SU-DHL-6 (cell line): ENCODE measurements at regions not wholly inside any gene's neighbourhood (a gene's known extent, or its start where the extent isn't known, plus 50 kb on each side); places are given as distances from the start of the nearest gene placed in this dataset.

ENCODE experiments used
- H2AFZ ChIP-seq: fragments of 200-600 bp; sonication (generic); 2 replicates; pipeline ENCODE4 v1.6.1; 2014; ENCODE audit warnings: low read depth, mild to moderate bottlenecking, moderate library complexity, mixed read lengths, antibody characterized with exemption, low read length; ENCODE audit not compliant: severe bottlenecking
- H3F3A ChIP-seq: fragments of 200-600 bp; shearing (Covaris generic); 2 replicates; pipeline ENCODE4 v1.6.0; 2016; ENCODE audit warnings: antibody characterized with exemption, mild to moderate bottlenecking; ENCODE audit not compliant: insufficient read depth
- H3K27ac ChIP-seq: fragments of 200-600 bp; sonication (generic); 2 replicates; pipeline ENCODE4 v1.5.1; 2016; ENCODE audit warnings: low read depth, mild to moderate bottlenecking, low read length, moderate library complexity, mixed read lengths
- H3K27me3 ChIP-seq: fragments of 200-600 bp; sonication (generic), shearing (Covaris generic); 2 replicates; pipeline ENCODE4 v1.6.0; 2014; ENCODE audit warnings: mild to moderate bottlenecking, low read length
- H3K36me3 ChIP-seq: fragments of 200-600 bp; sonication (generic); 2 replicates; pipeline ENCODE4 v1.6.1; 2014; ENCODE audit warnings: mild to moderate bottlenecking, low read length, mixed read lengths
- H3K4me2 ChIP-seq: fragments of 300-600, 200-600 bp; shearing (Covaris generic), sonication (generic); 2 replicates; pipeline ENCODE4 v1.6.0; 2014; ENCODE audit warnings: low read length, low read depth, mild to moderate bottlenecking; ENCODE audit not compliant: poor library complexity, severe bottlenecking
- H3K4me3 ChIP-seq: fragments of 200-600 bp; sonication (generic); 2 replicates; pipeline ENCODE4 v1.5.1; 2014; ENCODE audit warnings: antibody characterized with exemption, low read length, mild to moderate bottlenecking, mixed read lengths; ENCODE audit not compliant: insufficient read depth, poor library complexity, severe bottlenecking
- H3K79me2 ChIP-seq: fragments of 200-600 bp; sonication (generic); 2 replicates; pipeline ENCODE4 v1.6.1; 2014; ENCODE audit warnings: mild to moderate bottlenecking, low read length, moderate library complexity; ENCODE audit not compliant: insufficient read depth
- H3K9ac ChIP-seq: fragments of 200-600 bp; sonication (generic); 2 replicates; pipeline ENCODE4 v1.7.0; 2014; ENCODE audit warnings: mild to moderate bottlenecking, low read length
- H3K9me2 ChIP-seq: fragments of 200-600 bp; sonication (generic); replicated peaks from 2 replicates; pipeline ENCODE4 v1.6.1; 2014; ENCODE audit warnings: low read length; ENCODE audit not compliant: insufficient read depth
- H3K9me3 ChIP-seq: fragments of 200-600 bp; sonication (generic); 2 replicates; pipeline ENCODE4 v1.6.1; 2014; ENCODE audit warnings: low read length, mixed read lengths; ENCODE audit not compliant: insufficient read depth
- H4K20me1 ChIP-seq: fragments of 200-600 bp; sonication (generic); 2 replicates; pipeline ENCODE4 v1.6.1; 2014; ENCODE audit warnings: low read depth, mild to moderate bottlenecking, antibody characterized with exemption, low read length, moderate library complexity, mixed read lengths
- EZH2phosphoT487 ChIP-seq: fragments of 200-600 bp; sonication (generic), shearing (Covaris generic); conservative IDR thresholded peaks from 2 replicates; pipeline ENCODE4 v1.6.1; 2018; ENCODE audit warnings: mild to moderate bottlenecking, antibody characterized with exemption, low read length, moderate library complexity, mixed read lengths
- TF ChIP-seq, protein P1 (sequence below): fragments of 200-600 bp; sonication (generic); IDR thresholded peaks from one replicate; pipeline ENCODE4 v1.5.1; 2017; ENCODE audit warnings: antibody characterized with exemption, mild to moderate bottlenecking, low read length, moderate library complexity; ENCODE audit not compliant: insufficient read depth, poor library complexity, severe bottlenecking

DNA sequence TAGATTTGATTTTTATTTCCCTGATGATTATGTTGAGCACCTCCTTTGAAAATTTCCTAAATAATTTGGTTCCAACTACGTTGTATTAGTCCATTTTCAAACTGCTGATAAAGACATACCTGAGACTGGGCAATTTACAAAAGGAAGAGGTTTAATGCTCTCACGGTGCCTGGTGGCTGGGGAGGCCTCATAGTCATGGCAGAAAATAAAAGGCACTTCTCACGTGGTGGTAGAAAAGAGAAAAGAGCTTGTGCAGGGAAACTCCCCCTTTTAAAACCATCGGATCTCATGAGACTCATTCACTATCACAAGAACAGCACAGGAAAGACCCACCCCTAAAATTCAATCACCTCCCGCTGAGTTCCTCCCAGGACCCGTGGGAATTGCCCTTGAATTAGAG is 372.3 kb downstream of the RPL10L start:
- Histone ChIP-seq H3K79me2 (no peaks in the 10 kb centered on the region), H3K27ac (no peak overlapping the region), H3K9me3 (no peaks in the 10 kb centered on the region), H3K9ac (no peak overlapping the region), H3F3A (no peaks in the 10 kb centered on the region), H3K9me2 (no peaks in the 10 kb centered on the region), H3K4me3 (no peak overlapping the region), H3K36me3 (no peaks in the 10 kb centered on the region), H2AFZ (peak overlapping the region; percentile 16), H3K4me2 (peak overlapping the region; percentile 35), H3K27me3 (no peaks in the 10 kb centered on the region), H4K20me1 (no peaks in the 10 kb centered on the region)
- TF ChIP-seq EZH2phosphoT487 = no peak
- TF ChIP-seq, protein P1, sequence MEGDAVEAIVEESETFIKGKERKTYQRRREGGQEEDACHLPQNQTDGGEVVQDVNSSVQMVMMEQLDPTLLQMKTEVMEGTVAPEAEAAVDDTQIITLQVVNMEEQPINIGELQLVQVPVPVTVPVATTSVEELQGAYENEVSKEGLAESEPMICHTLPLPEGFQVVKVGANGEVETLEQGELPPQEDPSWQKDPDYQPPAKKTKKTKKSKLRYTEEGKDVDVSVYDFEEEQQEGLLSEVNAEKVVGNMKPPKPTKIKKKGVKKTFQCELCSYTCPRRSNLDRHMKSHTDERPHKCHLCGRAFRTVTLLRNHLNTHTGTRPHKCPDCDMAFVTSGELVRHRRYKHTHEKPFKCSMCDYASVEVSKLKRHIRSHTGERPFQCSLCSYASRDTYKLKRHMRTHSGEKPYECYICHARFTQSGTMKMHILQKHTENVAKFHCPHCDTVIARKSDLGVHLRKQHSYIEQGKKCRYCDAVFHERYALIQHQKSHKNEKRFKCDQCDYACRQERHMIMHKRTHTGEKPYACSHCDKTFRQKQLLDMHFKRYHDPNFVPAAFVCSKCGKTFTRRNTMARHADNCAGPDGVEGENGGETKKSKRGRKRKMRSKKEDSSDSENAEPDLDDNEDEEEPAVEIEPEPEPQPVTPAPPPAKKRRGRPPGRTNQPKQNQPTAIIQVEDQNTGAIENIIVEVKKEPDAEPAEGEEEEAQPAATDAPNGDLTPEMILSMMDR = no peak

DNA sequence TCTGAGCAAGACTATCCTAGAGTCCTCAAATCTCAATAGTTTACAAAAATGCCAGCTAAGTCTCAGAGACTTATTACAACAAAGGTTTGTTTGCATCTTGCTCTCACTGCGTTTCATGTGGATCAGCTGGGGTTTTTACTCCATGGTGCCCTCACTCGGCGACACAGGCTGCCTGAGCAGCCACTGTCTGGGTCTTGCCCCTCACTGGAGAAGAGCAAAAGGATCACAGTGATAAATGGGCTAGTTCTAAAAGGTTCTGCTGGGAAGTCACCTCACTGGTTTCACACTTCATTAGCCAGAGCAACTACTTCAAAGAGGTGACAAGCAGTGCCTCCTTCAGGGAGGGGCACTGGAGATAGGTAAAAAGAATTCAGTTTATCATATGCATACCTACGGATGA is 392.0 kb downstream of the RPL10L start:
- H3K4me3 ChIP-seq = no peak overlapping the region
- TF ChIP-seq, protein P1 = no peak
- TF ChIP-seq EZH2phosphoT487 = no peak

DNA sequence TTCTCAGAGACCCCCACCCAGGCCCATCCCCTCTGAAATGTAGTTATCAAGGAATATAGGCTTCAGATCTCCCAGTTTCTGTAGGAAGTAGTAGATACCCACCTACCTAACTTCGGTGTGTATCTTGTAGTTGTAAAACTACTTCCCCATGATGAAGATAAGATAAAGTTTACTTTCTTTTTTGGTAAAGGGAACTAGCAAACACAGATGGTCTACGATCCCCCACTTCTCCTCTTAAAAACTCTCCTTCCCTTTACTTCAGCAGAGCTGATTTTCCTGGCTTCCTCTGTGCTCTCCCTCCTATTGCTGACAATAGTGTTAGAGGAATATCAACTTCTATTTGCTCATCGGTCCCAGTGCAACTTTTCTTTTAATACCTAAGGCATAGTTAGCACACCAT is 395.2 kb downstream of the RPL10L start:
- TF ChIP-seq EZH2phosphoT487 = no peak
- TF ChIP-seq, protein P1 = no peak
- Histone ChIP-seq H3F3A (no peaks in the 10 kb centered on the region), H3K27ac (no peak overlapping the region), H3K27me3 (no peaks in the 10 kb centered on the region), H4K20me1 (no peaks in the 10 kb centered on the region), H3K9me2 (no peaks in the 10 kb centered on the region), H3K36me3 (no peaks in the 10 kb centered on the region), H3K9ac (no peak overlapping the region), H3K4me2 (peak overlapping the region; percentile 12), H3K79me2 (no peaks in the 10 kb centered on the region), H3K9me3 (no peaks in the 10 kb centered on the region), H3K4me3 (no peak overlapping the region), H2AFZ (peak overlapping the region; percentile 54)

More for the DNA sequence above, 392.0 kb downstream of the RPL10L start:
- no peaks in the 10 kb centered on the region for H3F3A ChIP-seq
- H3K9me3 ChIP-seq = no peaks in the 10 kb centered on the region
- H3K27ac ChIP-seq = no peak overlapping the region
- no peak overlapping the region for H3K4me2 ChIP-seq
- H2AFZ ChIP-seq = peak overlapping the region; percentile 5
- H3K9ac ChIP-seq = no peak overlapping the region
- H3K79me2 ChIP-seq = no peaks in the 10 kb centered on the region
- H3K9me2 ChIP-seq = no peaks in the 10 kb centered on the region
- H3K27me3 ChIP-seq = no peaks in the 10 kb centered on the region
- no peaks in the 10 kb centered on the region for H4K20me1 ChIP-seq
- no peaks in the 10 kb centered on the region for H3K36me3 ChIP-seq
